Activated CD4-positive, alpha-beta T cell treated with anti-CD3 and anti-CD28 coated beads, Interleukin-2, amount 10 ng/mL, durations not matched to agents 7 days and 5 days (primary cell): ENCODE measurements at regions not wholly inside any gene's neighbourhood (a gene's known extent, or its start where the extent isn't known, plus 50 kb on each side); places are given as distances from the start of the nearest gene placed in this dataset.
"Not testable (repeated sequence)": the region's sequence is repeated elsewhere in the genome, so short reads cannot be mapped to it uniquely, and the experiment has no call there.

Experiments
- CTCF ChIA-PET: fragments of 350-600 bp; sonication (Branson Sonifier 250); formaldehyde crosslinking; loops from one replicate; lab custom pipeline; 2021; ENCODE audit warnings: antibody characterized with exemption; lab: Charles Lee
- POLR2A ChIA-PET: fragments of 350-600 bp; sonication (Branson Sonifier 250); formaldehyde crosslinking; loops from one replicate; lab custom pipeline; 2021; ENCODE audit warnings: antibody characterized with exemption; lab: Charles Lee
- DNase-seq: peaks from one replicate; pipeline ENCODE4 v3.0.0-alpha.2; 2020
- H3K27ac Mint-ChIP-seq: one replicate; pipeline ENCODE4 v1.8.0; 2021; ENCODE audit warnings: mild to moderate bottlenecking, moderate library complexity, mixed read lengths
- H3K27me3 Mint-ChIP-seq: one replicate; pipeline ENCODE4 v1.8.0; 2021; ENCODE audit warnings: mixed read lengths
- H3K36me3 Mint-ChIP-seq: one replicate; pipeline ENCODE4 v1.8.0; 2021; ENCODE audit warnings: low read depth, mixed read lengths
- H3K4me1 Mint-ChIP-seq: one replicate; pipeline ENCODE4 v1.8.0; 2021; ENCODE audit warnings: mixed read lengths
- H3K4me3 Mint-ChIP-seq: one replicate; pipeline ENCODE4 v1.8.0; 2021; ENCODE audit warnings: mild to moderate bottlenecking, moderate library complexity, mixed read lengths
- H3K9me3 Mint-ChIP-seq: one replicate; pipeline ENCODE4 v1.8.0; 2021; ENCODE audit warnings: mixed read lengths

- H3K4me3 Mint-ChIP-seq = no peak overlapping the region
- no peaks in the 10 kb centered on the region for H3K36me3 Mint-ChIP-seq
- no peaks in the 10 kb centered on the region for H3K27me3 Mint-ChIP-seq
- no peak for DNase-seq
- no peaks in the 10 kb centered on the region for H3K4me1 Mint-ChIP-seq
- ChIA-PET CTCF (no interaction called here), POLR2A (no interaction called here)
- peaks cover 7% of the 10 kb centered on the region for H3K9me3 Mint-ChIP-seq
- no peak overlapping the region for H3K27ac Mint-ChIP-seq
These were observed 463.9 kb upstream of the ADAMTS9 start for GRCh38 chr3:65151666-65152065.

GRCh38 chr3:65149877-65150276, 462.1 kb upstream of the ADAMTS9 start:
- Mint-ChIP-seq H3K4me1 (no peaks in the 10 kb centered on the region), H3K27me3 (no peaks in the 10 kb centered on the region), H3K27ac (no peak overlapping the region), H3K9me3 (peaks cover 2% of the 10 kb centered on the region), H3K4me3 (no peak overlapping the region), H3K36me3 (no peaks in the 10 kb centered on the region)
- DNase-seq = no peak
- ChIA-PET POLR2A (no interaction called here), CTCF (no interaction called here)

- Mint-ChIP-seq H3K36me3 (no peaks in the 10 kb centered on the region), H3K9me3 (peaks cover 2% of the 10 kb centered on the region), H3K27me3 (no peaks in the 10 kb centered on the region), H3K27ac (no peak overlapping the region), H3K4me3 (no peak overlapping the region), H3K4me1 (no peaks in the 10 kb centered on the region)
- ChIA-PET CTCF (no interaction called here), POLR2A (no interaction called here)
- no peak for DNase-seq
These were observed 460.9 kb upstream of the ADAMTS9 start for GRCh38 chr3:65148687-65149086.

- DNase-seq = no peak
- POLR2A ChIA-PET = no interaction called here
- H3K9me3 Mint-ChIP-seq = peaks cover 2% of the 10 kb centered on the region
- no peaks in the 10 kb centered on the region for H3K27me3 Mint-ChIP-seq
- CTCF ChIA-PET = no interaction called here
- H3K27ac Mint-ChIP-seq = no peak overlapping the region
- no peak overlapping the region for H3K4me3 Mint-ChIP-seq
- no peaks in the 10 kb centered on the region for H3K36me3 Mint-ChIP-seq
- H3K4me1 Mint-ChIP-seq = no peaks in the 10 kb centered on the region
These were observed 458.4 kb upstream of the ADAMTS9 start for GRCh38 chr3:65146179-65146578.

- Mint-ChIP-seq H3K4me1 (no peaks in the 10 kb centered on the region), H3K9me3 (peaks cover 2% of the 10 kb centered on the region), H3K27me3 (no peaks in the 10 kb centered on the region), H3K36me3 (no peaks in the 10 kb centered on the region), H3K4me3 (no peak overlapping the region), H3K27ac (no peak overlapping the region)
- ChIA-PET CTCF (no interaction called here), POLR2A (no interaction called here)
- no peak for DNase-seq
These were observed 457.9 kb upstream of the ADAMTS9 start for GRCh38 chr3:65145680-65146079.

- ChIA-PET CTCF (no interaction called here), POLR2A (no interaction called here)
- H3K36me3 Mint-ChIP-seq = no peaks in the 10 kb centered on the region
- H3K27me3 Mint-ChIP-seq = no peaks in the 10 kb centered on the region
- DNase-seq = no peak
- H3K4me1 Mint-ChIP-seq = no peaks in the 10 kb centered on the region
- no peak overlapping the region for H3K27ac Mint-ChIP-seq
- no peaks in the 10 kb centered on the region for H3K9me3 Mint-ChIP-seq
- no peak overlapping the region for H3K4me3 Mint-ChIP-seq
These were observed 457.1 kb upstream of the ADAMTS9 start for GRCh38 chr3:65144791-65145351.

- DNase-seq = no peak
- ChIA-PET CTCF (no interaction called here), POLR2A (no interaction called here)
- Mint-ChIP-seq H3K9me3 (no peaks in the 10 kb centered on the region), H3K4me3 (no peak overlapping the region), H3K36me3 (no peaks in the 10 kb centered on the region), H3K27ac (no peak overlapping the region), H3K27me3 (no peaks in the 10 kb centered on the region), H3K4me1 (no peaks in the 10 kb centered on the region)
These were observed 454.7 kb upstream of the ADAMTS9 start for GRCh38 chr3:65142456-65142855.

GRCh38 chr3:65138556-65138955, 450.8 kb upstream of the ADAMTS9 start:
- H3K4me1 Mint-ChIP-seq = no peaks in the 10 kb centered on the region
- no peak overlapping the region for H3K4me3 Mint-ChIP-seq
- ChIA-PET POLR2A (no interaction called here), CTCF (no interaction called here)
- no peaks in the 10 kb centered on the region for H3K9me3 Mint-ChIP-seq
- no peak overlapping the region for H3K27ac Mint-ChIP-seq
- DNase-seq = no peak
- no peaks in the 10 kb centered on the region for H3K27me3 Mint-ChIP-seq
- H3K36me3 Mint-ChIP-seq = no peaks in the 10 kb centered on the region

- H3K27me3 Mint-ChIP-seq, POLR2A ChIA-PET, H3K27ac Mint-ChIP-seq, H3K4me3 Mint-ChIP-seq, H3K36me3 Mint-ChIP-seq, H3K4me1 Mint-ChIP-seq, DNase-seq, CTCF ChIA-PET, H3K9me3 Mint-ChIP-seq: not testable (repeated sequence)
These were observed 446.0 kb upstream of the ADAMTS9 start for GRCh38 chr3:65133752-65134151.

GRCh38 chr3:65130782-65131181, 443.0 kb upstream of the ADAMTS9 start:
- CTCF ChIA-PET = no interaction called here
- no peak overlapping the region for H3K4me3 Mint-ChIP-seq
- POLR2A ChIA-PET = no interaction called here
- H3K4me1 Mint-ChIP-seq = no peaks in the 10 kb centered on the region
- H3K36me3 Mint-ChIP-seq = no peaks in the 10 kb centered on the region
- no peaks in the 10 kb centered on the region for H3K27me3 Mint-ChIP-seq
- H3K9me3 Mint-ChIP-seq = peaks cover 5% of the 10 kb centered on the region
- no peak overlapping the region for H3K27ac Mint-ChIP-seq
- no peak for DNase-seq

GRCh38 chr3:65128346-65128745, 440.5 kb upstream of the ADAMTS9 start:
- ChIA-PET POLR2A (no interaction called here), CTCF (no interaction called here)
- no peaks in the 10 kb centered on the region for H3K4me1 Mint-ChIP-seq
- DNase-seq = no peak
- H3K27me3 Mint-ChIP-seq = no peaks in the 10 kb centered on the region
- H3K9me3 Mint-ChIP-seq = peaks cover 5% of the 10 kb centered on the region
- no peak overlapping the region for H3K4me3 Mint-ChIP-seq
- H3K27ac Mint-ChIP-seq = no peak overlapping the region
- H3K36me3 Mint-ChIP-seq = no peaks in the 10 kb centered on the region

- Mint-ChIP-seq H3K36me3 (no peaks in the 10 kb centered on the region), H3K4me3 (no peak overlapping the region), H3K4me1 (no peaks in the 10 kb centered on the region), H3K27ac (no peak overlapping the region), H3K27me3 (no peaks in the 10 kb centered on the region), H3K9me3 (peaks cover 5% of the 10 kb centered on the region)
- DNase-seq = no peak
- ChIA-PET CTCF (no interaction called here), POLR2A (no interaction called here)
These were observed 439.0 kb upstream of the ADAMTS9 start for GRCh38 chr3:65126527-65127410.

- CTCF ChIA-PET, H3K4me1 Mint-ChIP-seq, H3K27me3 Mint-ChIP-seq, POLR2A ChIA-PET, H3K4me3 Mint-ChIP-seq, H3K27ac Mint-ChIP-seq, H3K36me3 Mint-ChIP-seq, DNase-seq: not testable (repeated sequence)
- peaks cover 13% of the 10 kb centered on the region for H3K9me3 Mint-ChIP-seq
These were observed 432.4 kb upstream of the ADAMTS9 start for GRCh38 chr3:65120156-65120555.
